Hepatic stellate cell (primary cell): ENCODE measurements at regions not wholly inside any gene's neighbourhood (a gene's known extent, or its start where the extent isn't known, plus 50 kb on each side); places are given as distances from the start of the nearest gene placed in this dataset.

Experiments used
- DNase-seq: peaks from one replicate; pipeline ENCODE4 v3.0.0; 2011; ENCODE audit warnings: low spot score

DNA sequence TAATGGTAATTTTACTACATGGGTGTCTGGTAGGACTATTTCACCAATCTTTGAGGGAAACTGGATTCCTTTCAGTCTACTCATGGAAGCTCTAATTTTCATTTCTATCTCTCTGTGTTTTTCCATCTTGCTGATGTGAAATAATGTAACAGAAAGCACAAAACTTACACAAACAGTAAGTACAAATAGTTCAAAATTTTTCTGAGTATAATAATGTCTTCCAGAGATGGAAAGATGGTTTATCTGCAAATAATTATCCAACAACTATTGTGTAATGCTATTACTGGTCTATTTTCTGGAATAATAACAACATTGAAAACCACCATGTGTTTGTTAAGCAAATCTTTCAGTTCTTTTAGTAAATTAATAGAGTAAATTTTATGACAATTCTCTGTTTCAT lies 565.8 kb upstream of the MGMT start:
- DNase-seq, result no peak

DNA sequence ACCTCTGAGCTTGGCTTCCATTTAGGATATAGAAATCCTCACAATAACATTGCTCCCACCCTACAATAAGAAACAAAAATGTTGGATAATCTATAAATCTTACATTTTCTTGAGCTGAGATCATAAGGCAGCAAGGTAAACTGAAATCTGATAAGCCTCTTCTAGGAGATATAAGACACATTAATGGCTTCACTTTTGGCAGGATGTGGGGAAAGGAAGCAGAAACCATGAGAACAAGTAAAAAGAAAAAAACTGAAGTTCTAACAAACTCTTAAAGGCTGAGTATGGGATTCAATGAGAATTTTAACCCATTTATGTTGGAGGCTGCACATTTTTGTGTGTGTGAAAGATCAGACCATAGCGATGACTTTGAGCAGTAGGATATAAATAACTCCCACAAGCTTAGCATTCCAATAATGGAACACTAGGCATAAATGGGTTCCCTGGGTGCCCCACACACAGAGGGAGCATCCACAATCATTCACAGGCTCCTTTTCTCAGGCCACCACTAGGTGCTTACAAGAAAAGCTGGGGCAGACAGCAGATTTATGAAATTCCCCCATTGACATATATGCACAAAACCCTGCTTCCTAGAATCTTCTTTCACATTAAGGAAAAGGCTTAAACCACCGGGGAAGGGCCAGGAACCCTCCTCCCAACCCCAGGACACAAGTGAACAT lies 564.9 kb upstream of the MGMT start:
- no peak for DNase-seq

- DNase-seq, result no peak
Observed at GRCh38 chr10:128907155-128907941, 559.7 kb upstream of the MGMT start.

- no peak for DNase-seq
Observed at GRCh38 chr10:128908099-128908498, 558.9 kb upstream of the MGMT start.

DNA sequence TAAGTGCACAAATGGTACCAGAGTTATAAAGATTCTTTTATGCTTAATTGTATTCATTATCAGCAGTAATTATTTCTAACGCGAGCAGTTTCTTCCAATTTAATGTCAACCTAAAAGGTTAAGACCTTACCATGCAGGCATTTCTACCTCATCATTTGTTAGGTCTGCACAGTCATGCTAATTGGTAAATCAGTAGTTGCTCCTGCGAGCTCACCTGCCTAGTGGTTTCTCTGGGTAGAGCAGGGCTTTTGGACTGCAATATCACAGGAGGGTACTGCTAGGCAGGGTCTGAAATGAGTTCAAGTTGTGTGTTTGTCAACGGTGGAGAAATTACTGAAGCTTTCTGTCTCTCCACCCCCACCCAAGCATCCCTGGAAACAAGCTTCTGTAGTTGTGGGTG lies 558.5 kb upstream of the MGMT start:
- DNase-seq, result no peak

DNA sequence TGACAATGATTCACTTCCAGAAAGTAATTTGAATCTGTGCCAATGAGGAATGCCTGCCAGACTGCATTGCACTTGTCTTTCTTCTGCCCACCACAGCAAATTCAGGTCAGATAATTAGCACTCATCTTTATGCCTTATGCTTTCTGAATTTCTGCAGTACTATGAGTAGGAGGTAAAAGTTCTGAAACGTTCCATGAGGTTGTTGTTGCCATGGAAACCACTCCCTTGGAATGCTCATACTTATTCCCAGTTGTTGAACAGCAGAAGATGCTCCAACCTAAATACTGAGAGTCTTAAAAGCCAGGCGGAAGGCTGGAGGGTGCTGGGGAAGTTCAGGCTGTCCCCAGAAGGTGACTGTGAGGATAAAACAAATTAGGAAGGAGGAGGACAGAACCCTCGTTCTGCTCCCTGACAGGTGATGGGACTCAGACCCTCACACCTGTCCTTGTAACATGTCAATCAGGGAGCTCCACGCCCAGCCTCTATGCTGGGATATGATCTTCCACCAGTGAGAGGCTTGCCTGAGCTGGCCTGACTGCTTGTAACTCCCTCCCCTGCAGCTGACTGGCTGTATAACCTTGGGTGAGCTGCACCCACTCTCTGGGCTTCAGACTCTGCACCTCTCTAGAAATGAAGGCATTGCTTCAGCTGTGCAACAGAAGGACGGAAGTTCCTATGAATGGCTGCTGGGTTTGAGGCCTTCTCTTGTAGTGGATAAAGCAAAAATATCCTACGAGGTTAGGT lies 554.3 kb upstream of the MGMT start:
- no peak for DNase-seq

DNA sequence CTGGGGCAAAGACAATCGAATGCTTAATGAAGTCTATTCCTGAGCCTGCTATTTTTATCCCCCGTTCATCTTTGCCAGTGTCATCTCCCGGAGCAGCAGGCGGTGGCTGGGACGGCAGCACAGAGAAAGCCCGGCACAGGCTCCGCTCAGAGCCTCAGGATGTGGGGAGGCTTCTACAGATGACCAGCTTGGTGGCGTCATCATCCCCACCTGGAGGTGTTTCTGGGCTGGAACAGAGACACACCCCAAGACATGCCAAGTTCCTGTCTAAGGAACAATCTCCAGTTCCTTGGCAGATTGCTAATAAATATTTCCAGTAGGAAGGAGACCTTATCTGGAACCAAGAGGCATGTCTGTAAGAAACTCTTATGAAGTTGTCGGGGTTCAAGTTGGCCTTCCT lies 552.4 kb upstream of the MGMT start:
- DNase-seq, result no peak

- no peak for DNase-seq
Observed at GRCh38 chr10:128915630-128916029, 551.4 kb upstream of the MGMT start.

- no peak for DNase-seq
Observed at GRCh38 chr10:128916383-128916782, 550.7 kb upstream of the MGMT start.

DNA sequence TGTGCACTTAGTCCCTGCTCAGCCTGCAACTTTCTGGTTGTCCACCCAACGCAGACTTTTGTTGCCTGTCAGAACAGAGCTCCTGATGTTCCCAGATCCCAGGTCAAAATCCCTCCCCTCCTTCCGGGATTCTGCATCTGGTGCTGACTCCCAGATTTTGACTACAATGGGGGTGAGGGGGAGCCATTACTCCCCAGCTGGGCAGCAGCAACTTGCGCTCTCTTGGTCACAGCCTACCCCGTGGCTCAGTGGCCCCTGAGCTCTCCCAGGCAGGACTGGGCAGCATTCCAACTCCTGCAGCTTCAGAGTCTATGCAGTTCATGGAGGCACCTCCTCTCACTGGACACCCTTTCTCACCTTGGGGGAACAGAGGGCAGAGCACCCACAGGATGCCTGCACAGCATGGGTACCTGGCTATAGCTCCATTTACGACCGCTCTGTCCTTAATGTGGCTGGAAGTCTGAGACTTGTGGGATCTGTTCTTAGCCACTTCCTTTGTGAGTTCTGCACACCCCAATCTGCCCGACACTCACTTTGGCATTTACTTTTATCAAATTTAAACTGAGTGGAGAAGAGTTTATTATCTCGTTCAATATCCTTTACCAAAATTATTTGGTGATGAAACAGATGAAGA lies 545.5 kb upstream of the MGMT start:
- no peak for DNase-seq

GRCh38 chr10:128922172-128922571 lies 544.9 kb upstream of the MGMT start:
- no peak for DNase-seq

DNA sequence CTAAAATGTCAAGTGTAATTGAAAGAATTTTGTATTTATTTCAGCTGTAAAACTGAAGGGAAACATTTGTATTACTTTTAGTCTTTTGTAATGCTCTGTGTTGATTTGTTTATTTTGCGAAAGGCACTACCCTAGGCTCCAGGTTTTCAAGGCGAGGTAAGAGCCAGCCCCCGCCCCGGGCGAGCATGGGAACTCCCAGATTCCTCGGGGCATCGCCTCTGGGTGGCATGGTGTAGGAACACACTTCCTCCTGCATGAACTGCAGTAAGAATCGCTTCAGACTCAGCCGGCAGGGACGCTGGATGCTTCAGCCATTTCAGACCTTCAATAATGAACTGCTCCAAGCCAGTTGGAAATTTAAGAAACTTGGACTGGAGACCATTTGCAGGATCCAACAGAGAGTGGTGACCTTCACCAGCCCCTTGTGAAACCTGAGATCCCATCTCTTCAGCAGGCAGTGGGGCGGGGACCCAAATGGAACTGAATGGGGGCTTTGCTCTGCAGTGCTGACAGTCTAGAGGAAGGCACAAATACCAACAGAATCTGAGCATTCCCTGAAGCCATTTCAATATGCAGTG lies 544.3 kb upstream of the MGMT start:
- no peak for DNase-seq

DNA sequence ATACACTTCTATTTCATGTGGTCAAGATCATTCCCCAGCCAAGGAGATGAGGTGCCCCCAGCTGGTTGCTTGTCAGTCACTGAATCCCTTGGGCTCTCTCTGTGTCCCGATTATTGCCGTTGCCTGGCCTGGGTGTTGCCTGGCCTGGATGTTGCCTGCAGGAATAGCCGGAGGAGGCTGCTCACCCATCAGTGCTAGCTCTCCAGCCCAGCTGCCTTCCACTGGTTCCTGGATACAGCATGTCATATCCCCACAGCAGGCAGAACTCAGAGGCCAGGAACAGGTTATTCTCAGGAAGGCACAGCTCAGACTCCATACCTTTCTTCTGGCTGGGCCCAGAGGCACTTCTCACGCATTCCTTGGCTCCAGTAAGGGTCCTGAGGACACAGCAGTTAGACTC lies 542.1 kb upstream of the MGMT start:
- no peak for DNase-seq

- no peak for DNase-seq
Observed at GRCh38 chr10:128926711-128927110, 540.3 kb upstream of the MGMT start.

DNA sequence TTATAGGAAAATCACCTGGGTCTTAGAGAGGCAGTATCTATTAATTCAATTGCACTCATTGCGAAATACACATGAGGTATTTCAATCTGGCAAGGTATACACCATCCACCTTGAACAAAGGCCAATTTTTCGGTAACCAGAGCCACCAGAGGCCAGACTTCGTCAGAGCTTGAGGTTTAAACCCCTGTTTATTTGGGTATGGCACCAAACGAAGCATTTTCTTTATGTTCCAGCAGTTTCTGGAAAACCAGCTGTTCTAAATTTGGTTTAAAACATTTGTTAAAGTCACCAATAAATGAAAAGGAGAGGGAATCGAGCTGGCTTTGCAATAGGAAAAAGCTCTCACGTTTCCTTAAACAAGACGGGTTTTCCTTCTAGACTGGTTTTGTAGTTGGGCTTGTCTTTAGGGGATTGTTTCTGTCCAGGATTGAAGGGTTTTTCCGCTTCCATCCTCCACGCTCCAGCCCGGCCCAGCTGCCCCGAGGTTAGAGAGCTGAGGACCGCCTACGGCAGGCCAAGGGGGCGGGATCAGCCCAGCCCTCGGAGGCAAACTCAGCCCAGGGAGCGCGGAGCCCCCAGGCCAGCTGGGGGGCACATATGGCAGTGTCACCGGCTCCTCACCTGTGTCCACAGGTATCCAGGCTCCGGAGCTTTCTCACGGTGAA lies 539.4 kb upstream of the MGMT start:
- DNase-seq, result no peak

- no peak for DNase-seq
Observed at GRCh38 chr10:128928231-128928836, 538.7 kb upstream of the MGMT start.

DNA sequence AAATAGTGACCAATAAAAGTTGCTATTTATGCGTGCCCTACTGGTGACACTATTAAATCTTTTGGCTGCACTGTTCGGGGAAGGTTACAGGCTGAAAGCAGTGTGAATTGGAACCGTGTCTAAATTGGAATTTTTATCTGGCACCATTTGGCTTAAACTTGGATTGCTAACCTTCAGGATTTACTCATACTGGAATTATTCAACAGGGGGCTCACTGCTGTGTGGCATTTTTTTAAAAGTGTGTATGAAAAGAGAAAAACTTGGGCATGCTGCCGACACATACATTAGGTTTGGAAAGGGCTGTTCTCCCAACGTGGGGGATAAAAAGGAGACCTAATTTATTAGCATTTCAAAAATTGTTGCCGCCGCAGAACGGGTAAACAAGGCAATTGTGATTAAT lies 537.9 kb upstream of the MGMT start:
- DNase-seq, result no peak

GRCh38 chr10:128929767-128930166 lies 537.3 kb upstream of the MGMT start:
- no peak for DNase-seq

- DNase-seq, result no peak
Observed at GRCh38 chr10:128930515-128930914, 536.5 kb upstream of the MGMT start.

GRCh38 chr10:128932071-128932820 lies 534.8 kb upstream of the MGMT start:
- DNase-seq, result no peak

- no peak for DNase-seq
Observed at GRCh38 chr10:128934492-128934891, 532.5 kb upstream of the MGMT start.
